Ishikawa (cell line): ENCODE measurements at regions not wholly inside any gene's neighbourhood (a gene's known extent, or its start where the extent isn't known, plus 50 kb on each side); places are given as distances from the start of the nearest gene placed in this dataset.

ENCODE experiments used
- CEBPB ChIP-seq: IDR thresholded peaks from 2 replicates; pipeline ENCODE4 v1.6.1; 2012
- CREB1 ChIP-seq: IDR thresholded peaks from 2 replicates; pipeline ENCODE4 v1.6.1; 2012; ENCODE audit warnings: low read depth
- EGR1 ChIP-seq: IDR thresholded peaks from 2 replicates; pipeline ENCODE4 v1.6.1; 2012
- EP300 ChIP-seq: IDR thresholded peaks from 2 replicates; pipeline ENCODE4 v1.6.1; 2012; ENCODE audit warnings: borderline replicate concordance
- FOXM1 ChIP-seq: IDR thresholded peaks from 2 replicates; pipeline ENCODE4 v1.6.1; 2012; ENCODE audit warnings: low read depth, borderline replicate concordance
- NFIC ChIP-seq: IDR thresholded peaks from 2 replicates; pipeline ENCODE4 v1.6.1; 2012
- RAD21 ChIP-seq: IDR thresholded peaks from 2 replicates; pipeline ENCODE4 v1.6.1; 2012; ENCODE audit warnings: low read depth
- TAF1 ChIP-seq: IDR thresholded peaks from 2 replicates; pipeline ENCODE4 v1.6.1; 2012; ENCODE audit warnings: low read depth, mild to moderate bottlenecking
- TCF12 ChIP-seq: IDR thresholded peaks from 2 replicates; pipeline ENCODE4 v1.6.1; 2012; ENCODE audit warnings: low read depth
- TEAD4 ChIP-seq: IDR thresholded peaks from 2 replicates; pipeline ENCODE4 v1.6.1; 2012
- YY1 ChIP-seq: IDR thresholded peaks from 2 replicates; pipeline ENCODE4 v1.6.1; 2012; ENCODE audit warnings: low read depth
- ZBTB7A ChIP-seq: IDR thresholded peaks from 2 replicates; pipeline ENCODE4 v1.6.1; 2012; ENCODE audit warnings: low read depth
- TF ChIP-seq, protein P1 (sequence below): IDR thresholded peaks from 2 replicates; pipeline ENCODE4 v1.6.1; 2012
- TF ChIP-seq, protein P2 (sequence below): IDR thresholded peaks from 2 replicates; pipeline ENCODE4 v1.6.1; 2012
- TF ChIP-seq, protein P3 (sequence below): IDR thresholded peaks from 2 replicates; pipeline ENCODE4 v1.6.1; 2012; ENCODE audit warnings: low read depth, mild to moderate bottlenecking

DNA sequence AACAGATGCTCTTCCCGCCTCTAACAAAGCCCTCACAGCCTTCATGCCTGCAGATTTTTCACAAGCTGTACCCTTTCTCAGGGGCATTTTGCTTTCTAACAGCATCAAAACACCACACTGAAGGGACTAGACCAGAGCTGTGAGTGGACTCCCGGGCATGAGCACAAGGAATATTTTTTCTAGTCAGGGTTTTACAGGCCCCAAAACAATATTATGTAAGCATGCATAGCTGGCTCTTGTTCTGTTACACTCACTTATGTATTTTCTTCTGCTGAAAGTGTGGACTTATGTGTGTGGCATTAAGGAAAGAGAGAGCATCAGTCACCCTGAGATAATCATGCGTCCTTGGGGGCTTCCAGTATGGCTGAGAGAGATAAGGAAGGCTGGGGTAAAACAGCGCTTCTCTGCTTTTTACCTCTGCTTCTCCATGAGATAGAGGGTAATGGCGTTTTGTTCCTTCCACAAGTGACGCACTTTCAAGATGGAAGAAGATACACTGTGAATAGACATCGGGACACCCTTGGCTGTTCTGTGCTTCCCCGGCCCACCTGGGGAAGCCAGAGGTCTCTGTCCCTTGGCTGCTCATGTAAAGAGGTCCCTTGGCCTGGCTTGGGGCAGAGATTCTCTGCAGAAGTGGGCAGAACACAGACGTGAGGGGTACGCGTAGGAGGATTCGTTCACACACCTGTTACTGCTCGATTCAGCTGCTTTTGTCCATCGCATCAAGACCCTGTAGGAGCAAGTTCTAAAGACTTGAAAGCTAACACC is 266.7 kb upstream of the RAB4A start:
- TF ChIP-seq TAF1 (no peak), RAD21 (no peak), FOXM1 (no peak), EGR1 (no peak), NFIC (no peak)
- TF ChIP-seq, protein P1, sequence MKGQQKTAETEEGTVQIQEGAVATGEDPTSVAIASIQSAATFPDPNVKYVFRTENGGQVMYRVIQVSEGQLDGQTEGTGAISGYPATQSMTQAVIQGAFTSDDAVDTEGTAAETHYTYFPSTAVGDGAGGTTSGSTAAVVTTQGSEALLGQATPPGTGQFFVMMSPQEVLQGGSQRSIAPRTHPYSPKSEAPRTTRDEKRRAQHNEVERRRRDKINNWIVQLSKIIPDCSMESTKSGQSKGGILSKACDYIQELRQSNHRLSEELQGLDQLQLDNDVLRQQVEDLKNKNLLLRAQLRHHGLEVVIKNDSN = no peak

DNA sequence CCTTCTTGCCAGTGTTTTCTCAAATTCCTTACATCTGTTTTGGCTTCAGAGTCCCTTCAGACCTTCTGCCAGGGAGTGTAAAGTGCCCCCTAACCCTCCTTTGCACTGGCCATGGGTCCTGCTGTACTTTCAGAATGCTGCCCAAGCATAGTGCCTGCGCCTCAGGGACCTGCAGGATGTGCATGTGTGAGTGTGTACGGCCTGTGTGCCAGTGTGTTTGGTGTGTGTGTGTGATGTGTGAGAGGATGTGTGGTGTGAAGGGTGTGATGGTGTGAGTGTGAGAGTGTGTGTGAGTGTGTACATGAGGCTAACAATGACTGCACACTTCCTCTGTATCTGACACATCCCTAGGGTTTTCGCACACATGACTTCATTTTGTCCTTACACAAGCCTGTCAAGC is 265.8 kb upstream of the RAB4A start:
- TF ChIP-seq, protein P2, sequence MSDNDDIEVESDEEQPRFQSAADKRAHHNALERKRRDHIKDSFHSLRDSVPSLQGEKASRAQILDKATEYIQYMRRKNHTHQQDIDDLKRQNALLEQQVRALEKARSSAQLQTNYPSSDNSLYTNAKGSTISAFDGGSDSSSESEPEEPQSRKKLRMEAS = no peak
- TF ChIP-seq TEAD4 (no peak), EGR1 (no peak), CEBPB (no peak), ZBTB7A (no peak), CREB1 (no peak), EP300 (no peak), TCF12 (no peak), NFIC (no peak), FOXM1 (no peak), TAF1 (no peak), YY1 (no peak)
- TF ChIP-seq, protein P1 = no peak

- TF ChIP-seq NFIC (no peak), CEBPB (no peak), ZBTB7A (no peak), YY1 (no peak)
- TF ChIP-seq, protein P1 = no peak
Observed at GRCh38 chr1:229005556-229005955, 265.4 kb upstream of the RAB4A start.

DNA sequence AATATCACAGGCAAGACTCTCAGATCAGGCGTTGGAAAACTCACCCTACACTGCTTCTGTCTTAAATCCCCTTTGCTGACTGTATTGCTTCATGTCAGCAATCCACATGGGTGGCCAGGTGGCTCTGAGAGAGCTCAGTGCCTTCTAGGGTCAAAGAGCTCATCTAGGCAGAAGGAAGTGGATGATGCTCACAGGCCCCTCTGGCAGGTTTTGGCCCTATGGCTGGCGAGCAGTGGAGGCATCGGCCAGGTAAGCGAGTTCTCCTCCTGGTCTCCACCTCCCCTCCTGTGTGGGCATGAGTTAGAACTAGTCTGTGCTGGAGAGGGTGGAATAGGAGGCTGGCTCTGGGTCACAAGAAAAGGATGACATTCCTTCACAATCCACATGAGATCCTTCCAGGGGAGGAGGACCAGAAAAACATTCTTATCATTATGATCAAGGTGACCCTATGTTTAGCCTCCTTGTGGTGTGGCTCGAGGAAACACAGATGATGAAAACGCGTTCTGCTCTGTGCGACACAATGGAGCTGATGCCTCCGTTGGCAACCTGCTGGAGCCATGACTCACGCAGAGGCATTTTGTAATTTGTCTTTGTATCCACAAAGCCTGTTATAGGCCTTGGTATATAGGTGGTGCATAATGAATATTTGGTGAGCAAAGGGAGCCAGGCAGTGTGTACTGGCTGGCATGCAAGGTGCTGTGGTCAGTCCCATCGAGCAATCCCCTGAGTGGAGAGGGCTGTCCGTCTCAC is 264.6 kb upstream of the RAB4A start:
- TF ChIP-seq YY1 = no peak
- no peak for TF ChIP-seq CREB1
- no peak for TF ChIP-seq CEBPB
- TF ChIP-seq EP300 = no peak
- TF ChIP-seq, protein P3, sequence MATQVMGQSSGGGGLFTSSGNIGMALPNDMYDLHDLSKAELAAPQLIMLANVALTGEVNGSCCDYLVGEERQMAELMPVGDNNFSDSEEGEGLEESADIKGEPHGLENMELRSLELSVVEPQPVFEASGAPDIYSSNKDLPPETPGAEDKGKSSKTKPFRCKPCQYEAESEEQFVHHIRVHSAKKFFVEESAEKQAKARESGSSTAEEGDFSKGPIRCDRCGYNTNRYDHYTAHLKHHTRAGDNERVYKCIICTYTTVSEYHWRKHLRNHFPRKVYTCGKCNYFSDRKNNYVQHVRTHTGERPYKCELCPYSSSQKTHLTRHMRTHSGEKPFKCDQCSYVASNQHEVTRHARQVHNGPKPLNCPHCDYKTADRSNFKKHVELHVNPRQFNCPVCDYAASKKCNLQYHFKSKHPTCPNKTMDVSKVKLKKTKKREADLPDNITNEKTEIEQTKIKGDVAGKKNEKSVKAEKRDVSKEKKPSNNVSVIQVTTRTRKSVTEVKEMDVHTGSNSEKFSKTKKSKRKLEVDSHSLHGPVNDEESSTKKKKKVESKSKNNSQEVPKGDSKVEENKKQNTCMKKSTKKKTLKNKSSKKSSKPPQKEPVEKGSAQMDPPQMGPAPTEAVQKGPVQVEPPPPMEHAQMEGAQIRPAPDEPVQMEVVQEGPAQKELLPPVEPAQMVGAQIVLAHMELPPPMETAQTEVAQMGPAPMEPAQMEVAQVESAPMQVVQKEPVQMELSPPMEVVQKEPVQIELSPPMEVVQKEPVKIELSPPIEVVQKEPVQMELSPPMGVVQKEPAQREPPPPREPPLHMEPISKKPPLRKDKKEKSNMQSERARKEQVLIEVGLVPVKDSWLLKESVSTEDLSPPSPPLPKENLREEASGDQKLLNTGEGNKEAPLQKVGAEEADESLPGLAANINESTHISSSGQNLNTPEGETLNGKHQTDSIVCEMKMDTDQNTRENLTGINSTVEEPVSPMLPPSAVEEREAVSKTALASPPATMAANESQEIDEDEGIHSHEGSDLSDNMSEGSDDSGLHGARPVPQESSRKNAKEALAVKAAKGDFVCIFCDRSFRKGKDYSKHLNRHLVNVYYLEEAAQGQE = no peak
- TF ChIP-seq, protein P2 = no peak
- TF ChIP-seq RAD21 = no peak
- no peak for TF ChIP-seq TEAD4
- no peak for TF ChIP-seq TAF1
- TF ChIP-seq, protein P1 = no peak
- TF ChIP-seq EGR1 = no peak
- no peak for TF ChIP-seq FOXM1
- TF ChIP-seq NFIC = no peak

DNA sequence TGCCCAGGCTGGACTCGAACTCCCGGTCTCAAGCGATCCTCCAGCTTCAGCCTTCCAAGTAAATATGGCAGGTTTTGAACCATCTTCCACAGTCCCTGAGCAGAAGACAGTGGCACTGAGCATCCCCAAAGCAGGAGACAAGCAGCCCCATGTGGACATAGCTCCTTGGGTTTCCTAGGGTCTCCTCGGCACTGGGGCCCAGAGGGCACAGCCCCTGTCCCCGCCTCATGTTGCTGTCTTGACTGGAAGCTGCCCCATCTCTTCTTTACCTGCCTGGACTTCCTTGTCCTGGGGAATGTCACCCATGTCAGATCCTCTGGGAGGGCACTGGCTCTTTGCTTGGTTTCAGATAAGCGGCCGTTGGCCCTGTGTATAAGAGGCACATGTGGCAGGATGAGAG is 263.7 kb upstream of the RAB4A start:
- TF ChIP-seq, protein P1 = no peak
- no peak for TF ChIP-seq RAD21
- TF ChIP-seq FOXM1 = no peak
- TF ChIP-seq CREB1 = no peak

DNA sequence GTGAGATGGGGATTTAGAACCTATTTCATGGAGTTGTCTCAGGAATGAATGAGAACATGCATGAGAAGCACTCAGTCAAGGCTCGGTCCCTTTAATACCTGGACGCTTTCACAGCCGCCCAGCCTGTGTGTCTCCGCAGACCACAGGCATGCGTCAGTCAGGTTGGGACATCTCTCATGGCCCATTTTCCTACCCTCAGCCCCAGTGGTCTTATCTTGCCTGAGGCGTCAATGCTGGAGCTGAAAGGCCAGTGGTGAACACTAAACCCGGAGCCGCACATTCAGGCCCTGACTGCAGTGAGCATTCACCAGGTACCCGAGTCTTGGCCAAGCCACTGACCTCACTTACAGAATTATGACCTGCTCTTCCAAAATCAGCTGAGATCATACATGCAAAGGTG is 263.2 kb upstream of the RAB4A start:
- TF ChIP-seq EP300 (no peak), RAD21 (no peak)

DNA sequence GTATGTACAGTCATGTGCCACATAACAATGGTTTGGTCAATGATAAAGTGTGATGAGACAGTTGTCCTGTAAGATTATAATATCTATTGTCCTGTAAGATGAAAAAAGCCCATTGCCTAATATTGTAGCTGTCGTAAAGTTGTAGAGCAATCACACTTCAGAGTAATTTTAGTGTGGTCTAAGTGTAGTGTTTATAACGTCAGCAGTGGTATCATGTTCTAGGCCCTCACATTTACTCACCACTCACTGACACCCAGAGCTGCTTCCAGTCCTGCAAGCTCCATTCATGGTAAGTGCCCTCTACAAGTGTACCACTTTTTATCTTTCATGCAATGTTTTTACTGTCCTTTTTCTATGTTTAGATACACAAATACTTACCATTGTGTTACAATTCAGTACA is 259.9 kb upstream of the RAB4A start:
- TF ChIP-seq, protein P1 = no peak
- TF ChIP-seq, protein P2 = no peak
- TF ChIP-seq TCF12 (no peak), TAF1 (no peak), CEBPB (no peak), NFIC (no peak), ZBTB7A (no peak), TEAD4 (no peak), FOXM1 (no peak), CREB1 (no peak), EGR1 (no peak), YY1 (no peak), EP300 (no peak), RAD21 (no peak)
- TF ChIP-seq, protein P3 = no peak
